Epithelial cell of esophagus (primary cell): ENCODE measurements at regions not wholly inside any gene's neighbourhood (a gene's known extent, or its start where the extent isn't known, plus 50 kb on each side); places are given as distances from the start of the nearest gene placed in this dataset.

ENCODE experiments used
- DNase-seq: peaks from one replicate; pipeline ENCODE4 v3.0.0; 2010; ENCODE audit warnings: low read depth
- H3K4me3 ChIP-seq: 2 replicates; pipeline ENCODE4 v1.5.1; 2011; ENCODE audit warnings: mild to moderate bottlenecking, low read length, control low read depth
- TF ChIP-seq, protein P1 (sequence below): IDR thresholded peaks from 2 replicates; pipeline ENCODE4 v1.5.1; 2011; ENCODE audit warnings: low read depth, mild to moderate bottlenecking, low read length, control low read depth, inconsistent platforms; ENCODE audit not compliant: insufficient read depth; ENCODE audit errors: missing control alignments

DNA sequence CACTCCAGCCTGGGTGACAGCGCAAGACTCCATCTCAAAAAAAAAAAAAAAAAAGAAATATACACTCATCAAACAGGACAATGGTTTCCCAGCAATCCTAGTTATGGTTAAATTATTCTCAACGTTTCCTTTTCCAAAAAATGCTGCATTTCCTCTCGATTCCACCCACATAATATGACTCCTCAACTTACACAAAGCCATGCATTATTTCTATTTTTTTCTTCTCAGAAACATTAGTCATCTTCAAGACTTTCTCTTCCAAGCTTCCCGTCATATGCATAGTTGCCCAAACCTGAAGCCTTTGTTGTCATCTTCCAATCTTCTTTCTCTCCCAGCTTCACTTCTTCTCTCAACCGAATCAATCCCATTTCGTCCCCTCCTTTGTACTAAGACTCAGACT is 61.4 kb upstream of the RANBP6 start:
- peak; percentile 72 for DNase-seq
- no peak overlapping the region for H3K4me3 ChIP-seq
- TF ChIP-seq, protein P1, sequence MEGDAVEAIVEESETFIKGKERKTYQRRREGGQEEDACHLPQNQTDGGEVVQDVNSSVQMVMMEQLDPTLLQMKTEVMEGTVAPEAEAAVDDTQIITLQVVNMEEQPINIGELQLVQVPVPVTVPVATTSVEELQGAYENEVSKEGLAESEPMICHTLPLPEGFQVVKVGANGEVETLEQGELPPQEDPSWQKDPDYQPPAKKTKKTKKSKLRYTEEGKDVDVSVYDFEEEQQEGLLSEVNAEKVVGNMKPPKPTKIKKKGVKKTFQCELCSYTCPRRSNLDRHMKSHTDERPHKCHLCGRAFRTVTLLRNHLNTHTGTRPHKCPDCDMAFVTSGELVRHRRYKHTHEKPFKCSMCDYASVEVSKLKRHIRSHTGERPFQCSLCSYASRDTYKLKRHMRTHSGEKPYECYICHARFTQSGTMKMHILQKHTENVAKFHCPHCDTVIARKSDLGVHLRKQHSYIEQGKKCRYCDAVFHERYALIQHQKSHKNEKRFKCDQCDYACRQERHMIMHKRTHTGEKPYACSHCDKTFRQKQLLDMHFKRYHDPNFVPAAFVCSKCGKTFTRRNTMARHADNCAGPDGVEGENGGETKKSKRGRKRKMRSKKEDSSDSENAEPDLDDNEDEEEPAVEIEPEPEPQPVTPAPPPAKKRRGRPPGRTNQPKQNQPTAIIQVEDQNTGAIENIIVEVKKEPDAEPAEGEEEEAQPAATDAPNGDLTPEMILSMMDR: no peak

GRCh38 chr9:6073731-6074130 is 58.3 kb upstream of the RANBP6 start:
- no peak for DNase-seq
- no peak overlapping the region for H3K4me3 ChIP-seq
- TF ChIP-seq, protein P1: no peak

GRCh38 chr9:6072865-6073264 is 57.4 kb upstream of the RANBP6 start:
- TF ChIP-seq, protein P1: no peak
- H3K4me3 ChIP-seq: no peak overlapping the region
- no peak for DNase-seq

DNA sequence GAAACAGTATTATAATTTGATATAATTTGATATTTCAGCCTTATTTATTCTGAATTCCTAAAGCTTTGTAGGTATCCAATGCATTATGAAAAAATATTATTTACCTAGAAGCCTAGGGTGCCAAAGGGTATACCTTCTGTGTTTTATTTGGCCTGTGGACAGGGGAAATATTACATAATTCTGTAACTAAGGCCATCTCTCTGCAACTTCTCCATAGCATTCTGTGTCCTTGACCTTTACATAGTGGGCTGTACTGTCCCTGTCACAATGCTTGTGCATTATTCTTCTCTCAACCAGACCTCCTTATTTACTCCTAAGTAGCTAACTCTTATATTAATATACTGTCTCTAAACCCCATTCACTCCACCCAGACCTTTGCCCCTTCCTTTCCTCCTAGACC is 57.0 kb upstream of the RANBP6 start:
- TF ChIP-seq, protein P1: no peak
- no peak for DNase-seq
- no peak overlapping the region for H3K4me3 ChIP-seq

- no peak overlapping the region for H3K4me3 ChIP-seq
- TF ChIP-seq, protein P1: no peak
- no peak for DNase-seq
These were observed 53.6 kb upstream of the RANBP6 start for GRCh38 chr9:6068983-6069382.

DNA sequence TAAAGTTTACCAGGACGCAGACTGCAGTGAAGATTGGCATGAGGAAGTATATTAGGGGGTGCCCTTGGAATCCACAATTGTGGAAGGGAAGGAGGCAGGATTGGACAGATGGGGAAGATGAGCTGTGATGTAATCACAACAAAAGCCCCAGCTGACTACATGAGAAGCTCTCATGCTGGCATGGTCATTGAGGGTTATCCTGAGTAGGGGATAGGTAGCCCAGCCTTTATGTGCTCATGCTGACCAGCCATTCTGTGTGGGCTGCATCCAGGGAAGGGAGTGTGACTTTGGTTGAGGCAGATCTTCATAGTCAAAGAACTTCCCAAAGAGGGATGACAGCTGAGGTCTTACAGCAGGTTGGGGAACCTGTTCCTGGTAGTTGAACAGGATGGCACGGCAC is 52.0 kb upstream of the RANBP6 start:
- H3K4me3 ChIP-seq: no peak overlapping the region
- TF ChIP-seq, protein P1: no peak
- DNase-seq: no peak
